CD4-positive, alpha-beta T cell (primary cell): ENCODE measurements at regions not wholly inside any gene's neighbourhood (a gene's known extent, or its start where the extent isn't known, plus 50 kb on each side); places are given as distances from the start of the nearest gene placed in this dataset.

Experiments used
- ATAC-seq: fragments of 200-7000 bp; cut with Tn5 transposase; one replicate; pipeline ENCODE4 v1.10.0; 2022; ENCODE audit warnings: mild to moderate bottlenecking; ENCODE audit not compliant: poor library complexity
- CTCF ChIA-PET: fragments of 350-600 bp; sonication (Branson Sonifier 250); formaldehyde crosslinking; loops from one replicate; lab custom pipeline; 2021; ENCODE audit warnings: antibody characterized with exemption, inconsistent platforms; lab: Charles Lee
- POLR2A ChIA-PET: fragments of 350-600 bp; sonication (Branson Sonifier 250); formaldehyde crosslinking; loops from one replicate; lab custom pipeline; 2021; ENCODE audit warnings: antibody characterized with exemption, inconsistent platforms; lab: Charles Lee
- DNase-seq, 14 experiments: peaks; one replicate each; pipeline ENCODE4 v3.0.0-alpha.2; 2013 to 2020; ENCODE audit warnings: mixed read lengths in 2 of 14
- H3K27ac ChIP-seq, 2 donors: one replicate each; pipeline versions ENCODE4 v1.5.1 to v1.7.0; 2013; ENCODE audit warnings: low read length in 2 of 2, low read depth in 1 of 2, mild to moderate bottlenecking in 1 of 2
- H3K27me3 ChIP-seq, 2 experiments: 1 replicate in 1 of 2; 2 replicates in 1 of 2; pipeline versions ENCODE4 v1.6.1 to v1.7.0; 2013; ENCODE audit warnings: low read length in 2 of 2, control low read depth in 1 of 2, mild to moderate bottlenecking in 1 of 2, moderate library complexity in 1 of 2; ENCODE audit not compliant: insufficient read depth in 2 of 2, control insufficient read depth in 1 of 2
- H3K36me3 ChIP-seq: one replicate; pipeline ENCODE4 v1.6.1; 2013; ENCODE audit warnings: low read length, control low read depth; ENCODE audit not compliant: insufficient read depth
- H3K4me1 ChIP-seq: one replicate; pipeline ENCODE4 v1.6.1; 2013; ENCODE audit warnings: low read length, control low read depth; ENCODE audit not compliant: insufficient read depth
- H3K4me3 ChIP-seq: one replicate; pipeline ENCODE4 v1.5.1; 2013; ENCODE audit warnings: mild to moderate bottlenecking, low read length, moderate library complexity
- H3K9me3 ChIP-seq, 2 experiments: 1 replicate in 1 of 2; 2 replicates in 1 of 2; pipeline versions ENCODE4 v1.6.1 to v1.7.0; 2013; ENCODE audit warnings: low read length in 2 of 2, mild to moderate bottlenecking in 2 of 2, control low read depth in 1 of 2, moderate library complexity in 1 of 2; ENCODE audit not compliant: control insufficient read depth in 1 of 2, insufficient read depth in 1 of 2
- H3K27ac Mint-ChIP-seq: one replicate; pipeline ENCODE4 v1.8.0; 2020; ENCODE audit warnings: mixed read lengths
- H3K27me3 Mint-ChIP-seq: one replicate; pipeline ENCODE4 v1.8.0; 2021; ENCODE audit warnings: mixed read lengths
- H3K36me3 Mint-ChIP-seq: one replicate; pipeline ENCODE4 v1.8.0; 2021; ENCODE audit warnings: low read depth, mixed read lengths
- H3K4me1 Mint-ChIP-seq: one replicate; pipeline ENCODE4 v1.8.0; 2021; ENCODE audit warnings: low read depth, mixed read lengths
- H3K4me3 Mint-ChIP-seq: one replicate; pipeline ENCODE4 v1.8.0; 2020; ENCODE audit warnings: mild to moderate bottlenecking, mixed read lengths
- H3K9me3 Mint-ChIP-seq: one replicate; pipeline ENCODE4 v1.8.0; 2020; ENCODE audit warnings: mixed read lengths
- intact Hi-C, 2 experiments: fragments of 100-400 bp; cut with DNase I in 1 of 2; cut with micrococcal nuclease in 1 of 2; formaldehyde crosslinking; loops; one replicate each; pipeline versions ENCODE4 v1.15.1 to v1.9.0; 2023 to 2025; cut with DNase I, micrococcal nuclease
- TF ChIP-seq, protein P1 (sequence below): fragments of 200-600 bp; IDR thresholded peaks from one replicate; pipeline ENCODE4 v1.8.0; 2022; ENCODE audit warnings: antibody characterized with exemption, mild to moderate bottlenecking

GRCh38 chr1:13983393-13983792, 283.4 kb downstream of the PRDM2 start:
- Histone ChIP-seq H3K4me1 (no peaks in the 10 kb centered on the region), H3K27ac (no peak overlapping the region), H3K9me3 (peaks cover 0 to 3% of the 10 kb centered on the region in 2 experiments), H3K27me3 (no peaks in the 10 kb centered on the region), H3K36me3 (no peaks in the 10 kb centered on the region), H3K4me3 (no peak overlapping the region)
- no peak for DNase-seq
- H3K4me3 Mint-ChIP-seq = no peak overlapping the region
- peaks cover 2% of the 10 kb centered on the region for H3K9me3 Mint-ChIP-seq
- no peak for ATAC-seq
- H3K27ac Mint-ChIP-seq = no peak overlapping the region
- TF ChIP-seq, protein P1, sequence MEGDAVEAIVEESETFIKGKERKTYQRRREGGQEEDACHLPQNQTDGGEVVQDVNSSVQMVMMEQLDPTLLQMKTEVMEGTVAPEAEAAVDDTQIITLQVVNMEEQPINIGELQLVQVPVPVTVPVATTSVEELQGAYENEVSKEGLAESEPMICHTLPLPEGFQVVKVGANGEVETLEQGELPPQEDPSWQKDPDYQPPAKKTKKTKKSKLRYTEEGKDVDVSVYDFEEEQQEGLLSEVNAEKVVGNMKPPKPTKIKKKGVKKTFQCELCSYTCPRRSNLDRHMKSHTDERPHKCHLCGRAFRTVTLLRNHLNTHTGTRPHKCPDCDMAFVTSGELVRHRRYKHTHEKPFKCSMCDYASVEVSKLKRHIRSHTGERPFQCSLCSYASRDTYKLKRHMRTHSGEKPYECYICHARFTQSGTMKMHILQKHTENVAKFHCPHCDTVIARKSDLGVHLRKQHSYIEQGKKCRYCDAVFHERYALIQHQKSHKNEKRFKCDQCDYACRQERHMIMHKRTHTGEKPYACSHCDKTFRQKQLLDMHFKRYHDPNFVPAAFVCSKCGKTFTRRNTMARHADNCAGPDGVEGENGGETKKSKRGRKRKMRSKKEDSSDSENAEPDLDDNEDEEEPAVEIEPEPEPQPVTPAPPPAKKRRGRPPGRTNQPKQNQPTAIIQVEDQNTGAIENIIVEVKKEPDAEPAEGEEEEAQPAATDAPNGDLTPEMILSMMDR = no peak
- ChIA-PET POLR2A (no interaction called here), CTCF (no interaction called here)
- H3K27me3 Mint-ChIP-seq = no peaks in the 10 kb centered on the region
- H3K4me1 Mint-ChIP-seq = no peaks in the 10 kb centered on the region
- no peaks in the 10 kb centered on the region for H3K36me3 Mint-ChIP-seq
- intact Hi-C loops = no loop called here

- Histone ChIP-seq H3K4me1 (no peaks in the 10 kb centered on the region), H3K4me3 (no peak overlapping the region), H3K27me3 (peaks cover 0 to 2% of the 10 kb centered on the region in 2 experiments), H3K27ac (no peak overlapping the region), H3K36me3 (no peaks in the 10 kb centered on the region), H3K9me3 (peaks cover 0 to 3% of the 10 kb centered on the region in 2 experiments)
- Mint-ChIP-seq H3K27me3 (peaks cover 34% of the 10 kb centered on the region), H3K4me1 (no peaks in the 10 kb centered on the region), H3K4me3 (no peak overlapping the region), H3K27ac (no peak overlapping the region), H3K36me3 (no peaks in the 10 kb centered on the region), H3K9me3 (peaks cover 6% of the 10 kb centered on the region)
- TF ChIP-seq, protein P1 = no peak
- DNase-seq = no peak
- CTCF ChIA-PET = no interaction called here
- no peak for ATAC-seq
- intact Hi-C loops = no loop called here
- POLR2A ChIA-PET = no interaction called here
These were observed 291.0 kb downstream of the PRDM2 start for GRCh38 chr1:13990939-13991338.

- Histone ChIP-seq H3K9me3 (peaks cover 0 to 15% of the 10 kb centered on the region in 2 experiments), H3K4me3 (no peak overlapping the region), H3K27ac (no peak overlapping the region), H3K27me3 (peaks cover 4 to 6% of the 10 kb centered on the region in 2 experiments), H3K4me1 (no peaks in the 10 kb centered on the region), H3K36me3 (no peaks in the 10 kb centered on the region)
- ATAC-seq (no peak), DNase-seq (no peak)
- intact Hi-C loops = no loop called here
- ChIA-PET CTCF (interaction anchor here (0.5 kb wide), 1 partner anchor 14 kb away, joined by 3 read pairs; no protein-coding TSS in a partner anchor), POLR2A (no interaction called here)
- H3K9me3 Mint-ChIP-seq = peaks cover 10% of the 10 kb centered on the region
- peaks cover 35% of the 10 kb centered on the region for H3K27me3 Mint-ChIP-seq
- no peak overlapping the region for H3K27ac Mint-ChIP-seq
- no peak overlapping the region for H3K4me3 Mint-ChIP-seq
- TF ChIP-seq, protein P1 = no peak
- H3K4me1 Mint-ChIP-seq = no peaks in the 10 kb centered on the region
- H3K36me3 Mint-ChIP-seq = no peaks in the 10 kb centered on the region
These were observed 292.7 kb downstream of the PRDM2 start for GRCh38 chr1:13992489-13993285.
